Medulla oblongata (tissue), 1 donor: ENCODE measurements at regions not wholly inside any gene's neighbourhood (a gene's known extent, or its start where the extent isn't known, plus 50 kb on each side); places are given as distances from the start of the nearest gene placed in this dataset.

Experiments
- DNase-seq: peaks from one replicate; pipeline ENCODE4 v3.0.0-alpha.2; 2015; ENCODE audit errors: extremely low spot score

- DNase-seq: no peak
Observed at GRCh38 chr3:135739779-135740178, 225.7 kb upstream of the PPP2R3A start.

- DNase-seq: no peak
Observed at GRCh38 chr3:135740211-135740610, 225.3 kb upstream of the PPP2R3A start.

- DNase-seq: no peak
Observed at GRCh38 chr3:135740751-135741150, 224.8 kb upstream of the PPP2R3A start.

DNA sequence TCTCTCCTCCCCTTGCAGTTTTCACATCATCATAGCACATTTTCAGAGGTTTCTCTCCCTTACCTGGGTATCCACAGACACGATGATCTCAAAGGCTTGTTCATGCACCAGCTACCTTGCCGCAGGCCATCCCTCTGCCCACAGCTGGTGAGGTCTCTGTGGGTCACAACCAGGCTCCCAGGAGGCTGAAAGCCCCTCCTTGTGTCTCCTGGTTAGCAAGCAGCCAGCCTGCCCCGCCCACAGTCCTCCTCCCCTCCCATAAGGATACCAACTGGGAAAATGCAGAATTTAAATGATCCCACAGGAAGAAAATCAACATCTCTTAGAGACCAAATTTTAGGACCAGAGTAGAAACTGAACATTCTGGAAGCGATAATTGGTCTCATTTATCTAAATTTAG, 213.5 kb upstream of the PPP2R3A start:
- DNase-seq: no peak

DNA sequence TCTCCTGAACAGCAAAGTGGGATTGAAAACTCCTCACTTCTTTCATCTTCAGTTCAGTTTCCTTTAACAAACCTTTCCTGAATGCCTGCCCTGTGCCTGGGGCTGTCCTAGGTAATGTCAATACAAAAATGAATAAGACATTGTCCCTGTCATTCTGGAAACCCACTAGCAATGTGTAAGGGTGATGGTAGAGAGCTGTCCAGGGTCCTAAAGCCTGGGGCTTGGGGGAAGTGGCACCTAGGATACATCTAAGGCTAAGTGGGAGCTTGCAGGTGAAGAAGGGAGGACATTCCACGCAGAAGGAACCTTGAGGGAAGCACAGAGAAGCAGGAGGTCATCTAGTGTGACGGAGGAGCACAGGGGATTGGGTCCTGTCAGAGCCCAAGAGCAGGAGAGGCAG, 212.7 kb upstream of the PPP2R3A start:
- no peak for DNase-seq

DNA sequence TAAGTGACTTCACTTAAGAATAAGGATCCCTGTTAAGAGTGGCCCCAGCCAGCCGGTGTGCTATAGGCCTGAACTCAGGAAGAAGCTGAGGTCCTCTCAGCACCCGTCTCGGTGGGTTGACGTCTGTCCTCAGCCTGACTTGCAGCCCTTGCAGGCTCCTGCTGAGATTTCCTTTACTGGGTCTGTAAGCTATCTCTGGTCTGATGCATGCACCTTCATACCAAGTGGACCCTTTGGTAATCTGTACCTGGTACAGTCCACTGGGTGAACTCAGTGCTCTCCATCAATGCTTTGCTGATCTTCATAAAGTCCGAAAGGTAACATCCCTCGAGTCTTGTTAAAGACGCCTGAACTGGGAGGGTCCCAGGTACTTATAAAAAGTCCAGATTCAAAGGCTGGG, 212.0 kb upstream of the PPP2R3A start:
- DNase-seq: no peak

- no peak for DNase-seq
Observed at GRCh38 chr3:135755330-135756105, 210.0 kb upstream of the PPP2R3A start.

DNA sequence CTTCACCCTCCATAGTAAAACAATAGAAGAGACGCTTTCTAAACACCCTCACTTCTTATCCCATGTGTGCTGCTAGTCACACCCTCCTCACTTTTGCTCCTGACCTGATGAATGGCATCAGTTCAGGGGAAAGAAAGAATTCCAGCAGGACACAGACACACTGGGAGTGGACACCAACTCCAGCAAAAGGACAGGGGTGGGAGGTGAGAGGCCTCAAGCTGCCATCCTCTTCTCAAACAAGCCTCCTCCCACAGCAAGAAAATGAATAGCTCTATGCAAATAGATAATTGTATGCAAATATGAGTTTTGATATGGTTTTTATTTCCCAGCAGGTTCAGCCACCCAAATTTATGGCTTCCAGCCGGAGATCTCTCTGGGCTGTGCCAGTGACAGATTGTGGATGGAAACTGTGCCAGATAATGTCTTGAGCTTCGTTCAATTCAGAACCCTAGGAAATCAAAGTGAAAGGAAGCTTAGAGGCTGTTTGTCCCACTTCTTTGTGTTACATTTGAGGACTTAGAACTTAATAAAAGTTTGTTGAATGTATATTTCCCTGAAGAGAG, 209.3 kb upstream of the PPP2R3A start:
- DNase-seq: no peak

GRCh38 chr3:135757421-135757820, 208.1 kb upstream of the PPP2R3A start:
- no peak for DNase-seq

- DNase-seq: no peak
Observed at GRCh38 chr3:135758961-135759360, 206.6 kb upstream of the PPP2R3A start.

GRCh38 chr3:135759651-135760050, 205.9 kb upstream of the PPP2R3A start:
- DNase-seq: no peak

GRCh38 chr3:135760581-135760980, 204.9 kb upstream of the PPP2R3A start:
- no peak for DNase-seq

- no peak for DNase-seq
Observed at GRCh38 chr3:135762188-135762856, 203.2 kb upstream of the PPP2R3A start.

DNA sequence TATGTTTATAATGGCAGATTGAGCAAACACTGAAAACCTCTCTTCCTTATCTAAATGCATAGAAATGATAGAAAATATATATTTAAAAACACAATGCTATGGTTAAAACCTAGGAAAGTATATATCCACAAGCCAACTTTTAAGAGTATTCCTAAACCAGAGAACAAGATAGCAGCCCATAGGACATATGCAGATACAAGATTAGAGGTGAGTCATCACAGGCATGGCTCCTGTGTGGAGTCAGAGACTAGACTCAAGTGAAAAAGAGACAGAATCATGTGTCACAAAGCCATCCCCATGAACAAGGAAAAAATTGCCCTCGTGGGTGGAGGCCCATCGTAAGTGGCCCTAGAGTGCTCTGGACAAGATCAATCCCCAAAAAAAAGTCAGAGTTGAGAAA, 199.4 kb upstream of the PPP2R3A start:
- DNase-seq: no peak

- DNase-seq: no peak
Observed at GRCh38 chr3:135771760-135772159, 193.8 kb upstream of the PPP2R3A start.

- no peak for DNase-seq
Observed at GRCh38 chr3:135779024-135779423, 186.5 kb upstream of the PPP2R3A start.

DNA sequence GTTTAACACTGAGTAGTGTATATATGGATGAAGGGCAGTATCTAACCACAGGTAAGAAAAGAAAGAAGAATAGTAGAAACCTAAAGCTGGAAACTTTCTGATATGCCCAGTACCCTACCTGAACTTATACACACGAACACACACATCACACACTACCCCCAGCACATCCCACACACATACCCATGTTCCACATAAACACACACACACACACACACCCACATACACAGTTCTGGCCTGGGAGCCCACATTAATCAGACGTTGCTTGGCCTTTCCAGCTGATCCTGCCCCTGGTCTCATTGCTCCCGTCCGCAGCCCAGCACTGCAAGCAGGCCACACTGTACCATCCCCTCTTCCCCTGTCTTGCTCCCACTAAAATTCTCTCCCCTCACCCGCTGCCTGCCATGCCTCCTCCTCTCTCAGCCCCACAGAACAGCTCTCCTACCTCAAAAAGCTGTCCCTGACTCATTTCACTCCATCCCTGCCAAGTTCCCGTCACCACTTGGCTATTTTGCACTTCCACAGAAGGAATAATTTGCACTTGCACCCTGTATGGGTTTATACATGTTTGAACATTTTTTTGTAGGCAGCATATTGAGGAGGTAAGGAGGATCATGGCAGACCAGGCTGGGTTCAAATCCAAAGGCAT, 185.8 kb upstream of the PPP2R3A start:
- DNase-seq: no peak

DNA sequence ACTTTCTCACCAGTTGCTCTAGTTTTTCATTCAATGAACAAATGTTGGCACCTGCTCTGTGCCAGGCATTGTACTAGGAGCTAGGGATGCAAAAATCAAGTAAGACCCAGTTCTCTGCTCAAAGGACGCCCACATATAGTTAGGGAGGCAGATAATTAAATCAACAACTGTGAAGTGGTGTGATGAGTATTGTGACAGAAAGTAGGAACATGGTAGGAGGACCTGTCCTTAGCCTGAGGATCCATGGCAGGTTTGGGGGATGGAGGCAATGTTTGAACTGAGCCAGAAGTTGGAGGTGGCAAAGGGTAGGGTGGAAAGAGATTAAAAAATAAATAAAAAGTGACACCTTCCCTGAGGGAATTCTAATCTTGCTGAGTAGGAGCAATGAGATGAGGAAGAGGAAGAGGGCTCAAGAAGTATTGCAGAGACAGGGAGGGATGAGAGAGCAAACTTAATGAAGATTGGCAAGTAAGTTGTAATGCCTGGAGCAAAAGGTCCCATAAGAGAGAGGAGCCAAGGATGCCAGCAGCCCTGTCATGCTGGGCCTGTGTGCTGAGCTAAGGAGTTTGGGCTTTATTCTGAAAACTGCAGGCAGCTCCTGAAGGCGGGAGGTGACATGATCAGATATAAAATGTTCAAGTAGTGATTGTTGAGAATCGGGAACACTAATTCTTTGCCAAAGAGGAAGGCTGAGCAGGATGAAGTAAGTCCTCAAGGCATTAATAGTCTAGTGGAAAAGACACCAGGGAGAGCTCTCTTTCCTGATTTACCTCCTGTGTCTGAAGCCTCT, 184.3 kb upstream of the PPP2R3A start:
- no peak for DNase-seq

DNA sequence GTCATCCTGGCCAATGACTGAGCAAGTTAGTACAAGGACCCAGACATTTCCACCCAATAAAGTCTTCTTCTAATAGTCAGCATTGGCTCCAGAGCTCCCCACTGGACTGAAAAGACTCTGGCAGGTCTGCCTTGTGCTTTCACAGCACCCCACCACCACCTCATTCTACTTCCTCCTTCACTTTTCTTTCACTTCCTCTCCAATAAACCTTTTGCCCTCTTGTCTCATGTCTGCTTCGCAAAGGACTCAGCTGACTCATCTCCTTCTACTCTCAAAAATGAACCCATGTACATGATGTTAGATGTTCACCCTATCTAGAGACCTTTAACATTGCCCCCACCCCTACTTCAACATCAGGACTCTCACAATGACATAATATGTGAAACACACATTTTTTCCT, 181.0 kb upstream of the PPP2R3A start:
- DNase-seq: peak; percentile 64

- DNase-seq: no peak
Observed at GRCh38 chr3:135788146-135788545, 177.4 kb upstream of the PPP2R3A start.

GRCh38 chr3:135788978-135789377, 176.6 kb upstream of the PPP2R3A start:
- no peak for DNase-seq

- DNase-seq: no peak
Observed at GRCh38 chr3:135792174-135792573, 173.4 kb upstream of the PPP2R3A start.
